Mucosa of gallbladder (tissue), 1 donor: ENCODE measurements at regions not wholly inside any gene's neighbourhood (a gene's known extent, or its start where the extent isn't known, plus 50 kb on each side); places are given as distances from the start of the nearest gene placed in this dataset.

Experiments used
- DNase-seq: peaks from one replicate; pipeline ENCODE4 v3.0.0-alpha.2; 2020; ENCODE audit warnings: low spot score
- donor health status: DM: no; HTN: no; CAD: no.

GRCh38 chr9:90019626-90020025, 414.8 kb downstream of the GADD45G start:
- DNase-seq, result no peak

GRCh38 chr9:90020276-90020871, 415.6 kb downstream of the GADD45G start:
- no peak for DNase-seq

- no peak for DNase-seq
These were observed 416.5 kb downstream of the GADD45G start for GRCh38 chr9:90021216-90021906.

- DNase-seq, result no peak
These were observed 417.7 kb downstream of the GADD45G start for GRCh38 chr9:90022474-90022873.

GRCh38 chr9:90023861-90024260, 419.0 kb downstream of the GADD45G start:
- no peak for DNase-seq

GRCh38 chr9:90024409-90024808, 419.6 kb downstream of the GADD45G start:
- DNase-seq, result no peak

GRCh38 chr9:90024823-90025222, 420.0 kb downstream of the GADD45G start:
- no peak for DNase-seq

- DNase-seq, result no peak
These were observed 421.0 kb downstream of the GADD45G start for GRCh38 chr9:90025816-90026215.

GRCh38 chr9:90027296-90027790, 422.5 kb downstream of the GADD45G start:
- DNase-seq, result no peak

GRCh38 chr9:90029386-90029785, 424.6 kb downstream of the GADD45G start:
- DNase-seq, result no peak

- DNase-seq, result no peak
These were observed 425.2 kb downstream of the GADD45G start for GRCh38 chr9:90029996-90030395.

GRCh38 chr9:90032296-90033027, 427.6 kb downstream of the GADD45G start:
- DNase-seq, result no peak

- DNase-seq, result no peak
These were observed 428.3 kb downstream of the GADD45G start for GRCh38 chr9:90033028-90033650.

- no peak for DNase-seq
These were observed 429.3 kb downstream of the GADD45G start for GRCh38 chr9:90034071-90034470.

GRCh38 chr9:90035471-90035870, 430.7 kb downstream of the GADD45G start:
- DNase-seq, result no peak

- no peak for DNase-seq
These were observed 432.5 kb downstream of the GADD45G start for GRCh38 chr9:90037146-90037797.

GRCh38 chr9:90038763-90039162, 434.0 kb downstream of the GADD45G start:
- DNase-seq, result no peak

- DNase-seq, result no peak
These were observed 439.5 kb downstream of the GADD45G start for GRCh38 chr9:90044263-90044662.

GRCh38 chr9:90044710-90045151, 439.9 kb downstream of the GADD45G start:
- no peak for DNase-seq

GRCh38 chr9:90046317-90046861, 441.6 kb downstream of the GADD45G start:
- no peak for DNase-seq

GRCh38 chr9:90047828-90048227, 443.0 kb downstream of the GADD45G start:
- no peak for DNase-seq
